Mesendoderm (in vitro differentiated cells): ENCODE measurements at regions not wholly inside any gene's neighbourhood (a gene's known extent, or its start where the extent isn't known, plus 50 kb on each side); places are given as distances from the start of the nearest gene placed in this dataset.
A peak's percentile ranks its signal among the peaks of the same experiment; 100 is the strongest.

Experiments
- DNase-seq: peaks from one replicate; pipeline ENCODE4 v3.0.0; 2013
- H2AK5ac ChIP-seq: 2 replicates; pipeline ENCODE4 v1.6.1; 2013; ENCODE audit warnings: low read length, inconsistent platforms
- H2BK120ac ChIP-seq: 2 replicates; pipeline ENCODE4 v1.6.1; 2013; ENCODE audit warnings: low read depth, mild to moderate bottlenecking, low read length, moderate library complexity, mixed read lengths
- H2BK15ac ChIP-seq: replicated peaks from 2 replicates; pipeline ENCODE4 v1.6.1; 2013; ENCODE audit warnings: low read depth, mild to moderate bottlenecking, moderate library complexity
- H2BK5ac ChIP-seq: 2 replicates; pipeline ENCODE4 v1.6.1; 2013; ENCODE audit warnings: low read length, inconsistent platforms
- H3K18ac ChIP-seq: 2 replicates; pipeline ENCODE4 v1.6.1; 2013; ENCODE audit warnings: mild to moderate bottlenecking, low read length, mixed read lengths
- H3K23ac ChIP-seq: one replicate; pipeline ENCODE4 v1.6.1; 2013; ENCODE audit warnings: low read length
- H3K27ac ChIP-seq: 2 replicates; pipeline ENCODE4 v1.5.1; 2013; ENCODE audit warnings: low read depth, mild to moderate bottlenecking, inconsistent platforms, low read length, moderate library complexity
- H3K27me3 ChIP-seq: 2 replicates; pipeline ENCODE4 v1.6.1; 2013; ENCODE audit warnings: low read length, control low read depth, mild to moderate bottlenecking, inconsistent platforms; ENCODE audit not compliant: insufficient read depth, poor library complexity
- H3K36me3 ChIP-seq: 2 replicates; pipeline ENCODE4 v1.6.1; 2013; ENCODE audit warnings: low read length, inconsistent platforms; ENCODE audit not compliant: control insufficient read depth, insufficient read depth
- H3K4ac ChIP-seq: one replicate; pipeline ENCODE4 v1.6.1; 2013; ENCODE audit warnings: low read depth, mild to moderate bottlenecking, low read length, moderate library complexity
- H3K4me1 ChIP-seq: 2 replicates; pipeline ENCODE4 v1.6.1; 2013; ENCODE audit warnings: low read depth, low read length, inconsistent platforms; ENCODE audit not compliant: control insufficient read depth
- H3K4me2 ChIP-seq: 2 replicates; pipeline ENCODE4 v1.6.1; 2013; ENCODE audit warnings: low read length
- H3K4me3 ChIP-seq: 2 replicates; pipeline ENCODE4 v1.5.1; 2013; ENCODE audit warnings: mild to moderate bottlenecking, low read length
- H3K56ac ChIP-seq: one replicate; pipeline ENCODE4 v1.6.1; 2013; ENCODE audit warnings: low read length
- H3K79me1 ChIP-seq: 2 replicates; pipeline ENCODE4 v1.6.1; 2013; ENCODE audit warnings: low read length, inconsistent platforms
- H3K79me2 ChIP-seq: 2 replicates; pipeline ENCODE4 v1.6.1; 2013; ENCODE audit warnings: mild to moderate bottlenecking, low read length; ENCODE audit not compliant: control insufficient read depth, insufficient read depth
- H3K9ac ChIP-seq: 2 replicates; pipeline ENCODE4 v1.6.1; 2013; ENCODE audit warnings: low read length, inconsistent platforms
- H4K5ac ChIP-seq: one replicate; pipeline ENCODE4 v1.6.1; 2013; ENCODE audit warnings: low read length
- H4K8ac ChIP-seq: one replicate; pipeline ENCODE4 v1.6.1; 2013; ENCODE audit warnings: low read depth, mild to moderate bottlenecking, control low read depth, low read length, moderate library complexity
- WGBS: extraction: QIAGEN DNeasy Blood & Tissue Kit; methylation state at CpG from one replicate; pipeline ENCODE4 v1.1.7; 2013; ENCODE audit warnings: low lambda C conversion rate, missing lambda C conversion rate; ENCODE audit not compliant: insufficient coverage; ENCODE audit errors: extremely low coverage; 5-methylcytosine and 5-hydroxymethylcytosine counted together

- Histone ChIP-seq H2AK5ac (no peak overlapping the region), H3K79me1 (no peaks in the 10 kb centered on the region), H3K56ac (no peak overlapping the region), H2BK120ac (no peak overlapping the region), H3K4ac (no peak overlapping the region), H3K27ac (no peak overlapping the region), H3K79me2 (no peaks in the 10 kb centered on the region), H3K27me3 (no peaks in the 10 kb centered on the region), H3K4me2 (no peak overlapping the region), H3K36me3 (no peaks in the 10 kb centered on the region), H3K4me1 (peaks cover 14% of the 10 kb centered on the region), H2BK15ac (no peak overlapping the region), H2BK5ac (no peak overlapping the region), H3K23ac (no peak overlapping the region), H3K9ac (no peak overlapping the region), H3K18ac (no peak overlapping the region), H3K4me3 (no peak overlapping the region), H4K5ac (no peak overlapping the region), H4K8ac (no peak overlapping the region)
- DNase-seq: no peak
- WGBS: no CpG with 5 or more reads among the region's 4 CpGs
Observed at GRCh38 chr1:57799490-57800115, 375.7 kb upstream of the DAB1 start.

GRCh38 chr1:57798543-57798942 lies 374.7 kb upstream of the DAB1 start:
- no peak overlapping the region for H3K4ac ChIP-seq
- no peak overlapping the region for H3K9ac ChIP-seq
- no peak overlapping the region for H3K4me3 ChIP-seq
- no peak overlapping the region for H4K5ac ChIP-seq
- H3K79me2 ChIP-seq: no peaks in the 10 kb centered on the region
- H3K27ac ChIP-seq: no peak overlapping the region
- no CpG with 5 or more reads among the region's 1 CpG for WGBS
- H4K8ac ChIP-seq: no peak overlapping the region
- H3K36me3 ChIP-seq: no peaks in the 10 kb centered on the region
- no peak overlapping the region for H2BK15ac ChIP-seq
- peaks cover 14% of the 10 kb centered on the region for H3K4me1 ChIP-seq
- no peak overlapping the region for H3K56ac ChIP-seq
- no peak overlapping the region for H3K4me2 ChIP-seq
- H3K18ac ChIP-seq: no peak overlapping the region
- H3K23ac ChIP-seq: no peak overlapping the region
- H2BK5ac ChIP-seq: no peak overlapping the region
- H2AK5ac ChIP-seq: no peak overlapping the region
- DNase-seq: no peak
- H3K27me3 ChIP-seq: no peaks in the 10 kb centered on the region
- no peaks in the 10 kb centered on the region for H3K79me1 ChIP-seq
- no peak overlapping the region for H2BK120ac ChIP-seq

- no peak overlapping the region for H4K8ac ChIP-seq
- H3K79me1 ChIP-seq: no peaks in the 10 kb centered on the region
- H3K9ac ChIP-seq: no peak overlapping the region
- no peak overlapping the region for H3K4me2 ChIP-seq
- no peak overlapping the region for H3K18ac ChIP-seq
- peaks cover 8% of the 10 kb centered on the region for H3K4me1 ChIP-seq
- no peak overlapping the region for H3K56ac ChIP-seq
- H3K36me3 ChIP-seq: no peaks in the 10 kb centered on the region
- no peak overlapping the region for H3K4ac ChIP-seq
- no peak overlapping the region for H3K27ac ChIP-seq
- no peak overlapping the region for H3K4me3 ChIP-seq
- no peaks in the 10 kb centered on the region for H3K27me3 ChIP-seq
- H4K5ac ChIP-seq: no peak overlapping the region
- no peak overlapping the region for H3K23ac ChIP-seq
- H2BK15ac ChIP-seq: no peak overlapping the region
- no peak overlapping the region for H2BK5ac ChIP-seq
- H2BK120ac ChIP-seq: no peak overlapping the region
- no CpG with 5 or more reads among the region's 3 CpGs for WGBS
- DNase-seq: no peak
- no peak overlapping the region for H2AK5ac ChIP-seq
- no peaks in the 10 kb centered on the region for H3K79me2 ChIP-seq
Observed at GRCh38 chr1:57797084-57797483, 373.2 kb upstream of the DAB1 start.

GRCh38 chr1:57796616-57797015 lies 372.8 kb upstream of the DAB1 start:
- Histone ChIP-seq H3K18ac (no peak overlapping the region), H3K9ac (no peak overlapping the region), H3K79me2 (no peaks in the 10 kb centered on the region), H3K27me3 (no peaks in the 10 kb centered on the region), H3K23ac (no peak overlapping the region), H3K36me3 (no peaks in the 10 kb centered on the region), H3K4me3 (no peak overlapping the region), H2BK120ac (no peak overlapping the region), H3K56ac (no peak overlapping the region), H3K4me1 (peaks cover 8% of the 10 kb centered on the region), H2BK15ac (no peak overlapping the region), H2AK5ac (no peak overlapping the region), H2BK5ac (no peak overlapping the region), H3K79me1 (no peaks in the 10 kb centered on the region), H3K4me2 (no peak overlapping the region), H3K27ac (no peak overlapping the region), H3K4ac (no peak overlapping the region), H4K5ac (no peak overlapping the region), H4K8ac (no peak overlapping the region)
- DNase-seq: peak; percentile 46
- no CpG with 5 or more reads among the region's 2 CpGs for WGBS

- Histone ChIP-seq H3K79me2 (no peaks in the 10 kb centered on the region), H2BK5ac (no peak overlapping the region), H3K4me3 (no peak overlapping the region), H3K9ac (no peak overlapping the region), H2BK15ac (no peak overlapping the region), H3K4ac (no peak overlapping the region), H3K18ac (no peak overlapping the region), H3K4me1 (peaks cover 8% of the 10 kb centered on the region), H4K5ac (no peak overlapping the region), H3K23ac (no peak overlapping the region), H3K4me2 (no peak overlapping the region), H2AK5ac (no peak overlapping the region), H3K36me3 (no peaks in the 10 kb centered on the region), H3K27me3 (no peaks in the 10 kb centered on the region), H3K56ac (no peak overlapping the region), H2BK120ac (no peak overlapping the region), H4K8ac (no peak overlapping the region), H3K27ac (no peak overlapping the region), H3K79me1 (no peaks in the 10 kb centered on the region)
- DNase-seq: no peak
- no CpG with 5 or more reads among the region's 5 CpGs for WGBS
Observed at GRCh38 chr1:57795886-57796285, 372.0 kb upstream of the DAB1 start.

DNA sequence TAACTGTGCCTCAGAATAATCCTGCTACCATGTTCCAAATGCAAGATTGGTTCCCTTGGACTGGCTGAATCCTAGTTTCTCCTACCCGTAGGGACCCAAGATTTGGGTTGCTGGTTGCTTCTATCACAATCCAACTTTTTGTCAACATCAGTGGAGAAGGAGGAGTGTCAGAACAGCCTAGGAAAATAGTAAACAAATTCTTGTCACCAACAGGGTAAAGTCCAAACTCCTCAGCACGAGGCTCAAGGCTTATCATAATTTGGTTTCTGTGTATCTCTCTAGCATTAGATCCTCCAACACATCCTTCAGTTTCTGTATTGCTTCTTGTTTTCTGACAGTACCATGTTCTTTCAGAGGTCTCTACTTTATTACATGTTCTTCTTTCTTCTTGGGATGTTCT lies 370.2 kb upstream of the DAB1 start:
- Histone ChIP-seq H3K27ac (no peak overlapping the region), H3K79me2 (no peaks in the 10 kb centered on the region), H3K4me1 (peaks cover 8% of the 10 kb centered on the region), H2BK5ac (no peak overlapping the region), H3K4ac (no peak overlapping the region), H2AK5ac (no peak overlapping the region), H3K4me3 (no peak overlapping the region), H4K5ac (no peak overlapping the region), H3K27me3 (no peaks in the 10 kb centered on the region), H3K18ac (no peak overlapping the region), H3K56ac (no peak overlapping the region), H3K4me2 (no peak overlapping the region), H3K36me3 (no peaks in the 10 kb centered on the region), H4K8ac (no peak overlapping the region), H2BK120ac (no peak overlapping the region), H3K23ac (no peak overlapping the region), H3K79me1 (no peaks in the 10 kb centered on the region), H2BK15ac (no peak overlapping the region), H3K9ac (no peak overlapping the region)
- DNase-seq: no peak
- no CpG with 5 or more reads among the region's 2 CpGs for WGBS
